ENCODE measurements at regions not wholly inside any gene's neighbourhood (a gene's known extent, or its start where the extent isn't known, plus 50 kb on each side); places are given as distances from the start of the nearest gene placed in this dataset.
"Not testable (repeated sequence)": the region's sequence is repeated elsewhere in the genome, so short reads cannot be mapped to it uniquely, and the experiment has no call there.

GRCh38 chr14:40758076-40758475 lies 848.6 kb upstream of the LRFN5 start:
- Mint-ChIP-seq H3K36me3 (no peaks in the 10 kb centered on the region), H3K27ac (no peak overlapping the region), H3K4me3 (no peak overlapping the region), H3K4me1 (no peaks in the 10 kb centered on the region), H3K27me3 (no peaks in the 10 kb centered on the region), H3K9me3 (peaks cover 4% of the 10 kb centered on the region)
- ATAC-seq: no peak

- H3K9me3 Mint-ChIP-seq: peaks cover 4% of the 10 kb centered on the region
- ATAC-seq: no peak
- H3K4me1 Mint-ChIP-seq: no peaks in the 10 kb centered on the region
Measured at GRCh38 chr14:40757376-40757950, 849.2 kb upstream of the LRFN5 start.

DNA sequence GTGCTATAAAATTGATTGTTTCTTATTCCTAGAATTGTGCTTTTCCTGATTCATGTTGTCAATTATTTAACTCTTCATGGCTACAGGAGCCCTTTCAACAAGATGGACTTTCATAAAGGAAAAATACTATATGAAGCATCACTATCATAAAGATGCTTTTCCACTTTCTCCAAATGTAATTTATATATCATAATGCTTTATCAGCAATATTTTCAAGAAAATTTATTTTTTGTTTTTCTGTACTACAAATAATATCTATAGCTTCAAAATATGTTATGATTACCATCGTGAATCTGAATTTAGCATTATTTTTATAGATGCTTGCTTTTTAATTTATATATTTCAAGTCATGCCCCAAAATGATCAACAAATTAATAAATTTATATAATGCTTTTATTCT lies 873.5 kb upstream of the LRFN5 start:
- Mint-ChIP-seq H3K4me1 (no peaks in the 10 kb centered on the region), H3K9me3 (peaks cover 5% of the 10 kb centered on the region), H3K36me3 (no peaks in the 10 kb centered on the region), H3K27me3 (no peaks in the 10 kb centered on the region), H3K4me3 (no peak overlapping the region), H3K27ac (no peak overlapping the region)
- ATAC-seq: no peak

More at GRCh38 chr14:40757376-40757950, 849.2 kb upstream of the LRFN5 start:
- H3K4me3 Mint-ChIP-seq: no peak overlapping the region
- no peak overlapping the region for H3K27ac Mint-ChIP-seq
- H3K36me3 Mint-ChIP-seq: no peaks in the 10 kb centered on the region
- no peaks in the 10 kb centered on the region for H3K27me3 Mint-ChIP-seq

GRCh38 chr14:40727107-40727506 lies 879.6 kb upstream of the LRFN5 start:
- Mint-ChIP-seq H3K4me3 (no peak overlapping the region), H3K27me3 (no peaks in the 10 kb centered on the region), H3K36me3 (no peaks in the 10 kb centered on the region), H3K27ac (no peak overlapping the region), H3K9me3 (peaks cover 16% of the 10 kb centered on the region), H3K4me1 (no peaks in the 10 kb centered on the region)
- ATAC-seq: no peak

- no peaks in the 10 kb centered on the region for H3K36me3 Mint-ChIP-seq
- H3K9me3 Mint-ChIP-seq: peaks cover 18% of the 10 kb centered on the region
- no peaks in the 10 kb centered on the region for H3K4me1 Mint-ChIP-seq
- H3K27me3 Mint-ChIP-seq: no peaks in the 10 kb centered on the region
- H3K4me3 Mint-ChIP-seq: no peak overlapping the region
- no peak for ATAC-seq
- H3K27ac Mint-ChIP-seq: no peak overlapping the region
Measured at GRCh38 chr14:40713387-40713786, 893.3 kb upstream of the LRFN5 start.

- no peak overlapping the region for H3K4me3 Mint-ChIP-seq
- H3K27me3 Mint-ChIP-seq: no peaks in the 10 kb centered on the region
- H3K4me1 Mint-ChIP-seq: no peaks in the 10 kb centered on the region
- H3K9me3 Mint-ChIP-seq: no peaks in the 10 kb centered on the region
- no peak for ATAC-seq
- H3K27ac Mint-ChIP-seq: no peak overlapping the region
- no peaks in the 10 kb centered on the region for H3K36me3 Mint-ChIP-seq
Measured at GRCh38 chr14:40697231-40697630, 909.4 kb upstream of the LRFN5 start.

DNA sequence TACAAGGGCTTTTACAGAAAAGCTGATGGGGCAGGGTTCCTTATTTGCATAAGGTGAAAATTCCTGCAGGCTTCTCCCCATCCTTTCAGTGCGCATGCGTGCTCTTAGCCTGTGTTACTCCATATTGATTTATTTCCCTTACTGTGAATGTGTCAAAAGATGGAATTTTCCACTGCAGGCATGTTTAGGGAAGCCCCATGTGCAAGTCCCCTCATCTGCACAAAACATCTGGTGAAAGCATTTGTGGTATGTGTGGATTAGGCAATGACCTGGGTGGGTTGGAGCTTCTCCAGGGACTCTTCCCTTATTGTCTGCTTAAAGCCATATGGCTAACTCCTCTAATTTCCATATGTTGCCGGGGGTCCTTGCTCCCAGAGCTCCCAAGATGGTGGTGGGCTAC lies 912.7 kb upstream of the LRFN5 start:
- Mint-ChIP-seq H3K36me3 (no peaks in the 10 kb centered on the region), H3K27ac (no peak overlapping the region), H3K4me3 (no peak overlapping the region), H3K9me3 (no peaks in the 10 kb centered on the region), H3K27me3 (no peaks in the 10 kb centered on the region), H3K4me1 (no peaks in the 10 kb centered on the region)
- ATAC-seq: no peak

- Mint-ChIP-seq H3K36me3 (no peaks in the 10 kb centered on the region), H3K4me1 (no peaks in the 10 kb centered on the region), H3K9me3 (no peaks in the 10 kb centered on the region), H3K4me3 (no peak overlapping the region), H3K27ac (no peak overlapping the region), H3K27me3 (no peaks in the 10 kb centered on the region)
- ATAC-seq: no peak
Measured at GRCh38 chr14:40691066-40691465, 915.6 kb upstream of the LRFN5 start.

DNA sequence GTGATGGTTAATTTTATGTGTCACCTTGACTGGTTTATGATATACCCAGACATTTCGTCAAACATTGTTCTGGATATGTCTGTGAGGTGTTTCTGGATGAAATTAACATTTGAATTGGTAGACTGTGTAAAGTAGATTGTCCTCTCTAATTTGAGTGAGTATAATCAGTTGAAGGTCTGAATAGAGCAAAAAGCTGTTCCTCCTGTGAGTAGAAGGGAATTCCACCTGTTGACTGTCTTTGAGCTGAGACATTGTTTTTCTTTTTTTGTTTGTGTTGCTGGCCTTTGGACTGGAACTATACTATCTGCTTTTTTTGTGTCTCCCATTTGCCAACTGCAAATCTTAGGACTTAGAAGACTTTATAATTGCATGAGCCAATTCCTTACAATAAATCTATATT lies 920.9 kb upstream of the LRFN5 start:
- no peak for ATAC-seq
- Mint-ChIP-seq H3K4me1 (no peaks in the 10 kb centered on the region), H3K4me3 (no peak overlapping the region), H3K27me3 (no peaks in the 10 kb centered on the region), H3K27ac (no peak overlapping the region), H3K9me3 (no peaks in the 10 kb centered on the region), H3K36me3 (no peaks in the 10 kb centered on the region)

- H3K4me1 Mint-ChIP-seq: no peaks in the 10 kb centered on the region
Measured at GRCh38 chr14:40684328-40684727, 922.3 kb upstream of the LRFN5 start.

DNA sequence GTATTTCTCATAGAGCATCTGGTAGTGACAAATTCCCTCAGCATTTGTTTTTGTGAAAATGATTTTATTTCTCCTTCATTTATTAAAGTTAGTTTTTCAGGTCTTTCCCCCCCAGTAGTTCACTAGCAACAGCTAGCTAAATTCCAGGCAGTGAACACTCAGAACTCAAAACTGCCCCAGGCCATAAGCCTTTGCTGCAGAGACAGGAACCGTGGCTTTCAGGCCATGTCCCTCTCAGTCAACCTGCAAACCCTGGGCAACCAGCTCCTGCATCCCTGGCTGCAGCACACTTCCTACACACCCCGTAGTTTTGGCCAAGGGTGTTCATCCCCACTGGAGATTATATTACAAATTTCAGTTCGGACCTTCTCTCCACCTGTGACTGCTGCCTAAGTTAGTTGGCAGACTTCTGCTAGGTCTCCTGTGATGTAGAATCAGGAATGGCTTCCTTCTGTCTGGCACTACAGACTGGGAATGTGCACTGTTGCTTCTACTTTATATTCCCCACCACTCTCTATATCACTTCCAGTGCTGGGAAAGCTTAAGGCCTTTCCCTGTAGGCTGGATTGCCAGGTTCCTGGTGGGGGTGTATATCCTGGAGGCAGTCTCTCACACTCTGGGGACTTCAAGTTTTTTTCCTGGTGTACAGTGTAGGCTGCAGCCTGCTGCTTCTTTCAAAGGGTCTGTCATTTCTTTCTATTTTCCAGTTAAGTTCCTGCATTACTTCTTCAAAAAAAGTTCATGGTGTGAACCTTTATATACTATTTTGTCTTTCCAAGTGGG lies 924.4 kb upstream of the LRFN5 start:
- Mint-ChIP-seq H3K9me3 (no peaks in the 10 kb centered on the region), H3K27me3 (no peaks in the 10 kb centered on the region), H3K4me1 (no peaks in the 10 kb centered on the region), H3K36me3 (no peaks in the 10 kb centered on the region), H3K27ac (no peak overlapping the region), H3K4me3 (no peak overlapping the region)
- no peak for ATAC-seq

More at GRCh38 chr14:40684328-40684727, 922.3 kb upstream of the LRFN5 start:
- ATAC-seq: no peak
- no peak overlapping the region for H3K4me3 Mint-ChIP-seq
- no peaks in the 10 kb centered on the region for H3K9me3 Mint-ChIP-seq
- no peaks in the 10 kb centered on the region for H3K36me3 Mint-ChIP-seq
- no peak overlapping the region for H3K27ac Mint-ChIP-seq
- H3K27me3 Mint-ChIP-seq: no peaks in the 10 kb centered on the region

GRCh38 chr14:40679256-40679655 lies 927.4 kb upstream of the LRFN5 start:
- H3K4me3 Mint-ChIP-seq: no peak overlapping the region
- no peaks in the 10 kb centered on the region for H3K27me3 Mint-ChIP-seq
- no peaks in the 10 kb centered on the region for H3K36me3 Mint-ChIP-seq
- peaks cover 6% of the 10 kb centered on the region for H3K9me3 Mint-ChIP-seq
- H3K27ac Mint-ChIP-seq: no peak overlapping the region
- no peaks in the 10 kb centered on the region for H3K4me1 Mint-ChIP-seq
- ATAC-seq: no peak

GRCh38 chr14:40677206-40677605 lies 929.5 kb upstream of the LRFN5 start:
- H3K9me3 Mint-ChIP-seq, H3K27ac Mint-ChIP-seq, H3K4me3 Mint-ChIP-seq, H3K4me1 Mint-ChIP-seq, ATAC-seq, H3K27me3 Mint-ChIP-seq, H3K36me3 Mint-ChIP-seq: not testable (repeated sequence)

DNA sequence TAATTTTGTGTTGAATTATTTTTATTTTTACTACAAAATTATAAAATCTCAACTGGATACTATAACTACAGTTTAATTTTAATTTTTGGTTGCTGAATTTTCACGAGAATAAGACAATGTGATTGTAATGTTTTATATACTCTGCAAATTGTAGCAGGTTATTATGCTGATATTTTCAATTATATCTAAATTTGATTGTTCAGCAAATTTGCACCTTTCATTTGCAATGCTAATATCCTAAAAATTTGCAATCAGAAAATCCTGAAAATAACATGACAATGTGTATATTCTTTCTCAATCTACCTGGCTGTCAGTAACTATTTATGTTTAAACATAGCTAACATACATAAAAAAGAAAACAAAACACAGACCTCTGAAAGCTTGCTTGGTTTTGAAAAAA lies 932.2 kb upstream of the LRFN5 start:
- ATAC-seq: no peak
- Mint-ChIP-seq H3K9me3 (peaks cover 6% of the 10 kb centered on the region), H3K36me3 (no peaks in the 10 kb centered on the region), H3K4me1 (no peaks in the 10 kb centered on the region), H3K4me3 (no peak overlapping the region), H3K27ac (no peak overlapping the region), H3K27me3 (no peaks in the 10 kb centered on the region)

- no peaks in the 10 kb centered on the region for H3K9me3 Mint-ChIP-seq
- no peaks in the 10 kb centered on the region for H3K36me3 Mint-ChIP-seq
- no peak for ATAC-seq
- H3K4me1 Mint-ChIP-seq: no peaks in the 10 kb centered on the region
- H3K27me3 Mint-ChIP-seq: no peaks in the 10 kb centered on the region
- H3K27ac Mint-ChIP-seq: no peak overlapping the region
- H3K4me3 Mint-ChIP-seq: no peak overlapping the region
Measured at GRCh38 chr14:40656311-40656710, 950.4 kb upstream of the LRFN5 start.

DNA sequence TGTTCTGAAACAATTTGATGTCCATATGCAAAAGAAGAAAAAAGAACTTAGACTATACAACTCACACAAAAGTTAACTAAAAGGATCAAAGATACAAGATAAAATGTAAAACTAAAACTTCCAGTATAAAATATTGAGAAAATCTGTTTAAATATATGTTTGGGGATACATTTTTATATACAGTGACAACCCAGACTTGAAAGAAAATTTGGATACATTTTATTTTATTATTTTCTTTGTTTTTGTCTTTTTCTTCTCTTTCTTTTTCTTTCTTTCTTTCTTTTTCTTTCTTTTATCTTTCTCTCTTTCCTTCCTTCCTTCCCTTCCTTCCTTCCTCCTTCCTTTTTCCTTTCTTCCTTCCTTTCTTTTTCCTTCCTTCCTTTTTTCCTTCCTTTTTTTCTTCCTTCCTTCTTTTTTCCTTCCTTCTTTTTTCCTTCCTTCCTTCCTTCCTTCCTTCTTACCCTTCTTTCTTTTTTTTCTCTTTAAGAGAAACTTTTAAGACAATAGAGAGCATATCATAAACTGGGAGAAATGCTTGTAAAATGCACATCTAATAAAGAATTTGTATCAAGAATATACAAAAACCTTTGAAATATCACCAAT lies 954.5 kb upstream of the LRFN5 start:
- Mint-ChIP-seq H3K27ac (no peak overlapping the region), H3K36me3 (no peaks in the 10 kb centered on the region), H3K27me3 (no peaks in the 10 kb centered on the region), H3K4me3 (no peak overlapping the region), H3K4me1 (no peaks in the 10 kb centered on the region), H3K9me3 (peaks cover 2% of the 10 kb centered on the region)
- ATAC-seq: no peak
